GM23338 (cell line): ENCODE measurements at regions not wholly inside any gene's neighbourhood (a gene's known extent, or its start where the extent isn't known, plus 50 kb on each side); places are given as distances from the start of the nearest gene placed in this dataset.

Source experiments
- ATAC-seq: fragments of 200-7000 bp; cut with Tn5 transposase; 3 replicates; pipeline ENCODE4 v1.9.1; 2020
- DNase-seq: peaks from one replicate; pipeline ENCODE4 v3.0.0-alpha.2; 2015; ENCODE audit warnings: low spot score
- H2AFZ ChIP-seq: fragments of 200-600 bp; sonication (generic); 2 replicates; pipeline ENCODE4 v1.8.0; 2016; ENCODE audit warnings: antibody characterized with exemption, mild to moderate bottlenecking, moderate library complexity
- H3F3A ChIP-seq: fragments of 200-600 bp; sonication (generic); replicated peaks from 2 replicates; pipeline ENCODE4 v1.8.0; 2017; ENCODE audit warnings: antibody characterized with exemption, mixed run types, low read depth
- H3K27ac ChIP-seq: fragments of 200-600 bp; sonication (generic); 2 replicates; pipeline ENCODE4 v1.6.1; 2016; ENCODE audit warnings: low read depth
- H3K27me3 ChIP-seq: fragments of 200-600 bp; sonication (generic); 2 replicates; pipeline ENCODE4 v1.8.0; 2016; ENCODE audit warnings: mild to moderate bottlenecking, mixed run types, moderate library complexity; ENCODE audit not compliant: insufficient read depth
- H3K36me3 ChIP-seq: fragments of 200-600 bp; sonication (generic); 2 replicates; pipeline ENCODE4 v1.8.0; 2016; ENCODE audit warnings: mild to moderate bottlenecking; ENCODE audit not compliant: insufficient read depth
- H3K4me1 ChIP-seq: fragments of 200-600 bp; sonication (generic); 2 replicates; pipeline ENCODE4 v1.8.0; 2016; ENCODE audit warnings: mild to moderate bottlenecking, moderate library complexity; ENCODE audit not compliant: insufficient read depth
- H3K4me2 ChIP-seq: fragments of 200-600 bp; sonication (generic); 2 replicates; pipeline ENCODE4 v1.7.1; 2017; ENCODE audit warnings: mixed run types
- H3K4me3 ChIP-seq: fragments of 200-600 bp; sonication (generic); 2 replicates; pipeline ENCODE4 v1.6.1; 2016; ENCODE audit warnings: mixed run types
- H3K79me2 ChIP-seq: fragments of 200-600 bp; sonication (generic); replicated peaks from 2 replicates; pipeline ENCODE4 v1.8.0; 2017; ENCODE audit warnings: mild to moderate bottlenecking; ENCODE audit not compliant: insufficient read depth
- H3K9me2 ChIP-seq: fragments of 200-600 bp; sonication (generic); 2 replicates; pipeline ENCODE4 v1.8.0; 2017; ENCODE audit not compliant: insufficient read depth
- H4K20me1 ChIP-seq: fragments of 200-600 bp; sonication (generic); replicated peaks from 2 replicates; pipeline ENCODE4 v1.8.0; 2017; ENCODE audit warnings: mild to moderate bottlenecking; ENCODE audit not compliant: insufficient read depth
- H3K27ac Mint-ChIP-seq: 2 replicates; pipeline ENCODE4 v1.8.0; 2020; ENCODE audit warnings: inconsistent platforms, mild to moderate bottlenecking, moderate library complexity, mixed read lengths
- H3K27me3 Mint-ChIP-seq: 3 replicates; pipeline ENCODE4 v1.8.0; 2022; ENCODE audit warnings: low read depth, mild to moderate bottlenecking, moderate library complexity, mixed read lengths, inconsistent platforms; ENCODE audit not compliant: insufficient read depth, poor library complexity
- H3K36me3 Mint-ChIP-seq: 3 replicates; pipeline ENCODE4 v1.8.0; 2021; ENCODE audit warnings: low read depth, mild to moderate bottlenecking, inconsistent platforms, moderate library complexity, mixed read lengths
- H3K4me1 Mint-ChIP-seq: 3 replicates; pipeline ENCODE4 v1.8.0; 2020; ENCODE audit warnings: mild to moderate bottlenecking, inconsistent platforms, mixed read lengths
- H3K4me3 Mint-ChIP-seq: 3 replicates; pipeline ENCODE4 v1.8.0; 2021; ENCODE audit warnings: moderate library complexity, mild to moderate bottlenecking, inconsistent platforms, mixed read lengths
- H3K9me3 Mint-ChIP-seq: 3 replicates; pipeline ENCODE4 v1.8.0; 2020; ENCODE audit warnings: moderate library complexity, mild to moderate bottlenecking, inconsistent platforms, mixed read lengths
- CREB1 ChIP-seq: fragments of 250-450 bp; sonication (Bioruptor Pico); IDR thresholded peaks from 2 replicates; pipeline ENCODE4 v1.5.0; 2020; ENCODE audit warnings: low read depth, mild to moderate bottlenecking, moderate library complexity
- EZH2 ChIP-seq: fragments of 200-600 bp; sonication (generic); IDR thresholded peaks from one replicate; pipeline ENCODE4 v1.8.0; 2017; ENCODE audit warnings: antibody characterized with exemption, mild to moderate bottlenecking, low read depth; ENCODE audit not compliant: unreplicated experiment
- EZH2phosphoT487 ChIP-seq: fragments of 200-600 bp; sonication (generic); IDR thresholded peaks from one replicate; pipeline ENCODE4 v1.8.1; 2018; ENCODE audit warnings: antibody characterized with exemption; ENCODE audit not compliant: unreplicated experiment
- JUNB ChIP-seq: IDR thresholded peaks from one replicate; pipeline ENCODE4 v1.6.1; 2016; ENCODE audit warnings: antibody characterized with exemption; ENCODE audit not compliant: unreplicated experiment
- NANOG ChIP-seq: IDR thresholded peaks from 2 replicates; pipeline ENCODE4 v1.6.1; 2016; ENCODE audit warnings: antibody characterized with exemption, borderline replicate concordance
- POLR2AphosphoS5 ChIP-seq: IDR thresholded peaks from 2 replicates; pipeline ENCODE4 v1.6.1; 2016; ENCODE audit warnings: antibody characterized with exemption, low read depth
- STAT1 ChIP-seq: IDR thresholded peaks from one replicate; pipeline ENCODE4 v1.6.1; 2016; ENCODE audit warnings: antibody characterized with exemption; ENCODE audit not compliant: unreplicated experiment
- ZNF114 ChIP-seq: fragments of 250-450 bp; sonication (Bioruptor Pico); IDR thresholded peaks from 2 replicates; pipeline ENCODE4 v1.5.0; 2020; ENCODE audit warnings: mild to moderate bottlenecking, moderate library complexity
- ZNF331 ChIP-seq: fragments of 250-450 bp; sonication (Bioruptor Pico); IDR thresholded peaks from 2 replicates; pipeline ENCODE4 v1.5.0; 2020; ENCODE audit warnings: low read depth, mild to moderate bottlenecking, moderate library complexity
- TF ChIP-seq, protein P1 (sequence below): IDR thresholded peaks from 2 replicates; pipeline ENCODE4 v1.6.1; 2016; ENCODE audit warnings: antibody characterized with exemption
- TF ChIP-seq, protein P2 (sequence below), 2 experiments: fragments of 200-600 bp in 1 of 2; sonication (generic) in 1 of 2; conservative IDR thresholded peaks; 2 replicates each; pipeline versions ENCODE4 v1.5.1 to v1.6.1; 2016 to 2017; ENCODE audit warnings: antibody characterized with exemption in 2 of 2, low read depth in 2 of 2, mild to moderate bottlenecking in 2 of 2, moderate library complexity in 1 of 2
- TF ChIP-seq, protein P3 (sequence below): IDR thresholded peaks from one replicate; pipeline ENCODE4 v1.6.1; 2018; ENCODE audit warnings: antibody characterized with exemption; ENCODE audit not compliant: unreplicated experiment

DNA sequence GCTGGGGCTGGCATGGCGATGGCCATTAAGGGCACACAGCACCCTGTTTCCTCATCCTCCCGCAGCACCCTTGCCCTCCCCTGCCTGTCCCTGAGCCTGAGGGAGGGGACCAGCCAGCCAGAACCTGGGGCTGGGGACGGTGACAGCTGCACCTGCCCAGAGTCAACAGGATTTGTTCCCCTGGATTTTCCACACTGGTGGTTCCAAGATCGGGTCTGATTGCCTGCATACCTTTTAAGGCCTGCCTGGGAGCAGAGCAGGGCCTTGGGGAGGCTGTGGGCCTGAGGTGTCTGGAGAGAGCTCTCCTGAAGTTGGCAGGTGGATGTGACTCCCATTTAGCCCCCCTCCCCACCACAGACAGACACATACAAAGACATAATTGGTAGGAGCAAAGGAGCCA is 61.0 kb upstream of the C5orf58 start:
- ATAC-seq, result no peak
- TF ChIP-seq STAT1, result no peak
- Histone ChIP-seq H3K79me2 (no peaks in the 10 kb centered on the region), H3K9me2 (no peaks in the 10 kb centered on the region), H3K4me2 (no peak overlapping the region), H4K20me1 (no peaks in the 10 kb centered on the region), H3K36me3 (no peaks in the 10 kb centered on the region), H3K27ac (no peak overlapping the region), H3F3A (no peaks in the 10 kb centered on the region), H3K27me3 (no peaks in the 10 kb centered on the region), H3K4me1 (no peaks in the 10 kb centered on the region), H2AFZ (no peak overlapping the region), H3K4me3 (no peak overlapping the region)
- H3K9me3 Mint-ChIP-seq, result no peaks in the 10 kb centered on the region
- H3K27ac Mint-ChIP-seq, result no peak overlapping the region
- no peak overlapping the region for H3K4me3 Mint-ChIP-seq
- no peaks in the 10 kb centered on the region for H3K4me1 Mint-ChIP-seq
- H3K36me3 Mint-ChIP-seq, result no peaks in the 10 kb centered on the region
- H3K27me3 Mint-ChIP-seq, result peaks cover 7% of the 10 kb centered on the region
- DNase-seq, result no peak

DNA sequence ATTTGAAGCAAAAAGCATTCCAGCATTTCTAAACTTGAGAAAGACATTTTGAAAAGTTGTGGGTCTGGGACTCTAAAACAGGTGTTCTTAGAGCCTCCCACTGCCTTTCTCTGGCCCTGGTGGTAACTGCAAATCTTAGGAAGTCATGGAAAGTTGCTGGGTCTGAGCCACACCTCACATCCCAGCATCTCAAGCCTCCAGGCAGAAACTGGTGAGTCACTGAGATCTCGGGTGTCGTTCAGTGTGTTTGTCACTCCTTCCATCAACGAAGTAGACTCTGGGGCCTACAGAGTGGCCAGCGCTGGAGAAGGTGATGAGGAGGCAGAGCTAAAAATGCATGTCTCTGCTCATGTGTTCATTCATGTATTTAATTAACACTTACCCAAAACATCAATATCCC is 59.6 kb upstream of the C5orf58 start:
- no peak overlapping the region for H3K4me3 ChIP-seq
- Mint-ChIP-seq H3K27me3 (peaks cover 4% of the 10 kb centered on the region), H3K4me1 (no peaks in the 10 kb centered on the region), H3K4me3 (no peak overlapping the region), H3K36me3 (no peaks in the 10 kb centered on the region), H3K27ac (no peak overlapping the region), H3K9me3 (no peaks in the 10 kb centered on the region)
- H3K27ac ChIP-seq, result no peak overlapping the region
- no peaks in the 10 kb centered on the region for H4K20me1 ChIP-seq
- no peak overlapping the region for H2AFZ ChIP-seq
- DNase-seq, result no peak
- H3K4me2 ChIP-seq, result no peak overlapping the region
- no peaks in the 10 kb centered on the region for H3K4me1 ChIP-seq
- ATAC-seq, result no peak
- H3K36me3 ChIP-seq, result no peaks in the 10 kb centered on the region
- no peaks in the 10 kb centered on the region for H3K27me3 ChIP-seq
- H3K79me2 ChIP-seq, result no peaks in the 10 kb centered on the region
- H3F3A ChIP-seq, result no peaks in the 10 kb centered on the region
- no peaks in the 10 kb centered on the region for H3K9me2 ChIP-seq
- TF ChIP-seq POLR2AphosphoS5, result no peak
- TF ChIP-seq ZNF114 (CRISPR knock-in tag), result no peak
- TF ChIP-seq CREB1 (CRISPR knock-in tag), result no peak
- no peak for TF ChIP-seq EZH2
- TF ChIP-seq NANOG, result no peak
- TF ChIP-seq, protein P1, sequence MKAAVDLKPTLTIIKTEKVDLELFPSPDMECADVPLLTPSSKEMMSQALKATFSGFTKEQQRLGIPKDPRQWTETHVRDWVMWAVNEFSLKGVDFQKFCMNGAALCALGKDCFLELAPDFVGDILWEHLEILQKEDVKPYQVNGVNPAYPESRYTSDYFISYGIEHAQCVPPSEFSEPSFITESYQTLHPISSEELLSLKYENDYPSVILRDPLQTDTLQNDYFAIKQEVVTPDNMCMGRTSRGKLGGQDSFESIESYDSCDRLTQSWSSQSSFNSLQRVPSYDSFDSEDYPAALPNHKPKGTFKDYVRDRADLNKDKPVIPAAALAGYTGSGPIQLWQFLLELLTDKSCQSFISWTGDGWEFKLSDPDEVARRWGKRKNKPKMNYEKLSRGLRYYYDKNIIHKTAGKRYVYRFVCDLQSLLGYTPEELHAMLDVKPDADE, result no peak
- TF ChIP-seq, protein P2, sequence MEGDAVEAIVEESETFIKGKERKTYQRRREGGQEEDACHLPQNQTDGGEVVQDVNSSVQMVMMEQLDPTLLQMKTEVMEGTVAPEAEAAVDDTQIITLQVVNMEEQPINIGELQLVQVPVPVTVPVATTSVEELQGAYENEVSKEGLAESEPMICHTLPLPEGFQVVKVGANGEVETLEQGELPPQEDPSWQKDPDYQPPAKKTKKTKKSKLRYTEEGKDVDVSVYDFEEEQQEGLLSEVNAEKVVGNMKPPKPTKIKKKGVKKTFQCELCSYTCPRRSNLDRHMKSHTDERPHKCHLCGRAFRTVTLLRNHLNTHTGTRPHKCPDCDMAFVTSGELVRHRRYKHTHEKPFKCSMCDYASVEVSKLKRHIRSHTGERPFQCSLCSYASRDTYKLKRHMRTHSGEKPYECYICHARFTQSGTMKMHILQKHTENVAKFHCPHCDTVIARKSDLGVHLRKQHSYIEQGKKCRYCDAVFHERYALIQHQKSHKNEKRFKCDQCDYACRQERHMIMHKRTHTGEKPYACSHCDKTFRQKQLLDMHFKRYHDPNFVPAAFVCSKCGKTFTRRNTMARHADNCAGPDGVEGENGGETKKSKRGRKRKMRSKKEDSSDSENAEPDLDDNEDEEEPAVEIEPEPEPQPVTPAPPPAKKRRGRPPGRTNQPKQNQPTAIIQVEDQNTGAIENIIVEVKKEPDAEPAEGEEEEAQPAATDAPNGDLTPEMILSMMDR (conservative IDR thresholded peaks at IDR 0.05; ENCODE audit: low read depth in 2 of 2), result no peak
- no peak for TF ChIP-seq EZH2phosphoT487
- TF ChIP-seq ZNF331 (CRISPR knock-in tag), result no peak
- no peak for TF ChIP-seq STAT1
- TF ChIP-seq JUNB, result no peak
- TF ChIP-seq, protein P3, sequence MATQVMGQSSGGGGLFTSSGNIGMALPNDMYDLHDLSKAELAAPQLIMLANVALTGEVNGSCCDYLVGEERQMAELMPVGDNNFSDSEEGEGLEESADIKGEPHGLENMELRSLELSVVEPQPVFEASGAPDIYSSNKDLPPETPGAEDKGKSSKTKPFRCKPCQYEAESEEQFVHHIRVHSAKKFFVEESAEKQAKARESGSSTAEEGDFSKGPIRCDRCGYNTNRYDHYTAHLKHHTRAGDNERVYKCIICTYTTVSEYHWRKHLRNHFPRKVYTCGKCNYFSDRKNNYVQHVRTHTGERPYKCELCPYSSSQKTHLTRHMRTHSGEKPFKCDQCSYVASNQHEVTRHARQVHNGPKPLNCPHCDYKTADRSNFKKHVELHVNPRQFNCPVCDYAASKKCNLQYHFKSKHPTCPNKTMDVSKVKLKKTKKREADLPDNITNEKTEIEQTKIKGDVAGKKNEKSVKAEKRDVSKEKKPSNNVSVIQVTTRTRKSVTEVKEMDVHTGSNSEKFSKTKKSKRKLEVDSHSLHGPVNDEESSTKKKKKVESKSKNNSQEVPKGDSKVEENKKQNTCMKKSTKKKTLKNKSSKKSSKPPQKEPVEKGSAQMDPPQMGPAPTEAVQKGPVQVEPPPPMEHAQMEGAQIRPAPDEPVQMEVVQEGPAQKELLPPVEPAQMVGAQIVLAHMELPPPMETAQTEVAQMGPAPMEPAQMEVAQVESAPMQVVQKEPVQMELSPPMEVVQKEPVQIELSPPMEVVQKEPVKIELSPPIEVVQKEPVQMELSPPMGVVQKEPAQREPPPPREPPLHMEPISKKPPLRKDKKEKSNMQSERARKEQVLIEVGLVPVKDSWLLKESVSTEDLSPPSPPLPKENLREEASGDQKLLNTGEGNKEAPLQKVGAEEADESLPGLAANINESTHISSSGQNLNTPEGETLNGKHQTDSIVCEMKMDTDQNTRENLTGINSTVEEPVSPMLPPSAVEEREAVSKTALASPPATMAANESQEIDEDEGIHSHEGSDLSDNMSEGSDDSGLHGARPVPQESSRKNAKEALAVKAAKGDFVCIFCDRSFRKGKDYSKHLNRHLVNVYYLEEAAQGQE, result no peak
